DOHH2 (cell line): ENCODE measurements at regions not wholly inside any gene's neighbourhood (a gene's known extent, or its start where the extent isn't known, plus 50 kb on each side); places are given as distances from the start of the nearest gene placed in this dataset.

Experiments used
- H3F3A ChIP-seq: fragments of 200-600 bp; sonication (generic), shearing (Covaris generic); 2 replicates; pipeline ENCODE4 v1.6.0; 2016; ENCODE audit warnings: antibody characterized with exemption, mild to moderate bottlenecking; ENCODE audit not compliant: control insufficient read depth, insufficient read depth
- H3K27ac ChIP-seq: fragments of 200-600 bp; sonication (generic); 2 replicates; pipeline ENCODE4 v1.5.1; 2014; ENCODE audit warnings: low read depth, mild to moderate bottlenecking, low read length, moderate library complexity
- H3K27me3 ChIP-seq: fragments of 200-600 bp; sonication (generic); 2 replicates; pipeline ENCODE4 v1.6.1; 2014; ENCODE audit warnings: mild to moderate bottlenecking, low read length, mixed read lengths; ENCODE audit not compliant: control insufficient read depth
- H3K36me3 ChIP-seq: fragments of 200-600 bp; sonication (generic); 2 replicates; pipeline ENCODE4 v1.6.1; 2014; ENCODE audit warnings: mild to moderate bottlenecking, low read length, moderate library complexity, mixed read lengths; ENCODE audit not compliant: control insufficient read depth
- H3K4me1 ChIP-seq: fragments of 200-600 bp; sonication (generic); 2 replicates; pipeline ENCODE4 v1.6.1; 2014; ENCODE audit warnings: mild to moderate bottlenecking, low read length, mixed read lengths; ENCODE audit not compliant: control insufficient read depth
- H3K4me2 ChIP-seq: fragments of 200-600 bp; sonication (generic); 2 replicates; pipeline ENCODE4 v1.6.0; 2014; ENCODE audit warnings: mild to moderate bottlenecking, low read length, moderate library complexity
- H3K4me3 ChIP-seq: fragments of 200-600 bp; sonication (generic); 2 replicates; pipeline ENCODE4 v1.5.1; 2014; ENCODE audit warnings: mild to moderate bottlenecking, low read length, mixed read lengths
- H3K79me2 ChIP-seq: fragments of 200-600 bp; sonication (generic); 2 replicates; pipeline ENCODE4 v1.6.1; 2014; ENCODE audit warnings: mild to moderate bottlenecking, low read length, mixed read lengths; ENCODE audit not compliant: control insufficient read depth
- H3K9me2 ChIP-seq: fragments of 200-600 bp; sonication (generic); replicated peaks from 2 replicates; pipeline ENCODE4 v1.6.1; 2014; ENCODE audit warnings: mild to moderate bottlenecking, low read length, mixed read lengths; ENCODE audit not compliant: control insufficient read depth
- H3K9me3 ChIP-seq: fragments of 200-600 bp; sonication (generic); 2 replicates; pipeline ENCODE4 v1.6.1; 2014; ENCODE audit warnings: antibody characterized with exemption, low read length, mixed read lengths; ENCODE audit not compliant: control insufficient read depth, insufficient read depth
- H4K20me1 ChIP-seq: fragments of 200-600 bp; sonication (generic); 2 replicates; pipeline ENCODE4 v1.6.0; 2014; ENCODE audit warnings: low read depth, mild to moderate bottlenecking, antibody characterized with exemption, low read length, moderate library complexity; ENCODE audit not compliant: control insufficient read depth, insufficient read depth
- CTCF ChIP-seq: fragments of 200-600 bp; sonication (generic); IDR thresholded peaks from one replicate; pipeline ENCODE4 v1.5.1; 2014; ENCODE audit warnings: antibody characterized with exemption, mild to moderate bottlenecking, low read depth, low read length; ENCODE audit not compliant: poor library complexity, severe bottlenecking
- EZH2phosphoT487 ChIP-seq: fragments of 200-600 bp; sonication (generic); IDR thresholded peaks from 2 replicates; pipeline ENCODE4 v1.6.1; 2017; ENCODE audit warnings: borderline replicate concordance, mild to moderate bottlenecking, antibody characterized with exemption, low read length, moderate library complexity, mixed read lengths

GRCh38 chr4:187942968-187943367, 52.6 kb upstream of the ZFP42 start:
- H3K27ac ChIP-seq = no peak overlapping the region
- H3K36me3 ChIP-seq = no peaks in the 10 kb centered on the region
- H3K27me3 ChIP-seq = no peaks in the 10 kb centered on the region
- no peaks in the 10 kb centered on the region; the same call in 1 of the 2 replicates for H3K9me3 ChIP-seq
- H3K4me1 ChIP-seq = no peaks in the 10 kb centered on the region
- H3F3A ChIP-seq = no peaks in the 10 kb centered on the region
- no peaks in the 10 kb centered on the region for H3K79me2 ChIP-seq
- no peaks in the 10 kb centered on the region for H4K20me1 ChIP-seq
- no peak overlapping the region for H3K4me2 ChIP-seq
- no peaks in the 10 kb centered on the region for H3K9me2 ChIP-seq
- no peak overlapping the region for H3K4me3 ChIP-seq
- no peak for TF ChIP-seq EZH2phosphoT487
- TF ChIP-seq CTCF = no peak

- H3K4me2 ChIP-seq = no peak overlapping the region
- no peaks in the 10 kb centered on the region for H3K36me3 ChIP-seq
- no peak overlapping the region for H3K4me3 ChIP-seq
- TF ChIP-seq CTCF = no peak
- no peak for TF ChIP-seq EZH2phosphoT487
- H3K9me2 ChIP-seq = no peaks in the 10 kb centered on the region
- no peaks in the 10 kb centered on the region for H3K79me2 ChIP-seq
- no peaks in the 10 kb centered on the region for H3F3A ChIP-seq
- no peaks in the 10 kb centered on the region for H4K20me1 ChIP-seq
- no peaks in the 10 kb centered on the region for H3K27me3 ChIP-seq
- no peak overlapping the region for H3K27ac ChIP-seq
- no peaks in the 10 kb centered on the region for H3K4me1 ChIP-seq
- H3K9me3 ChIP-seq = no peaks in the 10 kb centered on the region; the same call in 1 of the 2 replicates
Measured at GRCh38 chr4:187944179-187944578, 51.4 kb upstream of the ZFP42 start.
